Adrenal gland (tissue), 5 donors: ENCODE measurements at regions not wholly inside any gene's neighbourhood (a gene's known extent, or its start where the extent isn't known, plus 50 kb on each side); places are given as distances from the start of the nearest gene placed in this dataset.

Experiments used
- CTCF ChIP-seq, 6 experiments: fragments of 450-650 bp in 4 of 6; fragments of 200-600 bp in 2 of 6; sonication (generic) in 1 of 6; IDR thresholded peaks; 1 replicate in 5 of 6; 2 replicates in 1 of 6; pipeline versions ENCODE4 v1.5.1 to v1.8.0; 2016 to 2021; ENCODE audit warnings: antibody characterized with exemption in 6 of 6, mild to moderate bottlenecking in 2 of 6, moderate library complexity in 1 of 6
- POLR2A ChIP-seq, 2 donors: fragments of 450-650 bp; IDR thresholded peaks; one replicate each; pipeline ENCODE4 v1.6.1; 2017; ENCODE audit warnings: antibody characterized with exemption in 2 of 2, mild to moderate bottlenecking in 2 of 2, moderate library complexity in 1 of 2
- donor health status: DM: no; HTN: no; CAD: no.

GRCh38 chr2:71846072-71846471 is 301.6 kb downstream of the CYP26B1 start:
- TF ChIP-seq POLR2A (IDR thresholded peaks at IDR 0.05) (no peak), CTCF (IDR thresholded peaks at IDR 0.05) (no peak)
